Gastrocnemius medialis (tissue), 4 donors: ENCODE measurements at regions not wholly inside any gene's neighbourhood (a gene's known extent, or its start where the extent isn't known, plus 50 kb on each side); places are given as distances from the start of the nearest gene placed in this dataset.

Experiments
- ATAC-seq, 2 donors: fragments of 150-250 bp; one replicate each; pipeline ENCODE4 v1.9.1; 2016
- DNase-seq, 2 donors: peaks; one replicate each; pipeline ENCODE4 v3.0.0-alpha.2; 2019
- H3K27ac ChIP-seq, 4 donors: fragments of 200-600 bp; sonication (generic); 1 replicate in 1 of 4; 2 replicates in 3 of 4; pipeline ENCODE4 v1.5.1; 2016 to 2018; ENCODE audit warnings: mild to moderate bottlenecking in 2 of 4, moderate library complexity in 1 of 4
- H3K27me3 ChIP-seq, 3 donors: fragments of 200-600 bp; sonication (generic) in 2 of 3; 1 replicate in 1 of 3; 2 replicates in 2 of 3; pipeline versions ENCODE4 v1.5.1 to v1.6.0; 2016 to 2019; ENCODE audit warnings: mild to moderate bottlenecking in 1 of 3, moderate library complexity in 1 of 3
- H3K36me3 ChIP-seq, 2 donors: fragments of 200-600 bp; sonication (generic) in 1 of 2; one replicate each; pipeline ENCODE4 v1.5.1; 2017 to 2018
- H3K4me1 ChIP-seq, 2 donors: fragments of 200-600 bp; sonication (generic) in 1 of 2; one replicate each; pipeline ENCODE4 v1.5.1; 2016 to 2017; ENCODE audit warnings: mild to moderate bottlenecking in 2 of 2
- H3K4me3 ChIP-seq, 4 donors: fragments of 200-600 bp; sonication (generic) in 3 of 4; 1 replicate in 1 of 4; 2 replicates in 3 of 4; pipeline ENCODE4 v1.5.1; 2016 to 2019; ENCODE audit warnings: mild to moderate bottlenecking in 2 of 4
- H3K9me3 ChIP-seq, 3 donors: fragments of 200-600 bp; sonication (generic) in 2 of 3; 1 replicate in 1 of 3; 2 replicates in 2 of 3; pipeline ENCODE4 v1.5.1; 2016 to 2019
- POLR2A ChIP-seq, 2 donors: fragments of 450-650 bp; IDR thresholded peaks; one replicate each; pipeline ENCODE4 v1.6.1; 2017; ENCODE audit warnings: antibody characterized with exemption in 2 of 2, mild to moderate bottlenecking in 2 of 2, moderate library complexity in 2 of 2
- in situ Hi-C, 4 donors: fragments of 200-750 bp; cut with MboI; loops; one replicate each; pipeline versions ENCODE4 v1.15.0 to v1.8.0; 2017; ENCODE audit warnings: low sequenced_read_pairs in 4 of 4
- intact Hi-C: fragments of 100-400 bp; cut with DNase I; formaldehyde crosslinking; loops from one replicate; pipeline ENCODE4 v1.15.1; 2023; ENCODE audit warnings: low total_unique reads
- TF ChIP-seq, protein P1 (sequence below), 5 experiments: fragments of 450-650 bp in 3 of 5; fragments of 200-600 bp in 2 of 5; sonication (generic) in 2 of 5; IDR thresholded peaks in 4 of 5; conservative IDR thresholded peaks in 1 of 5; 1 replicate in 4 of 5; 2 replicates in 1 of 5; pipeline ENCODE4 v1.5.1; 2016 to 2019; ENCODE audit warnings: antibody characterized with exemption in 5 of 5, mild to moderate bottlenecking in 3 of 5, moderate library complexity in 3 of 5

DNA sequence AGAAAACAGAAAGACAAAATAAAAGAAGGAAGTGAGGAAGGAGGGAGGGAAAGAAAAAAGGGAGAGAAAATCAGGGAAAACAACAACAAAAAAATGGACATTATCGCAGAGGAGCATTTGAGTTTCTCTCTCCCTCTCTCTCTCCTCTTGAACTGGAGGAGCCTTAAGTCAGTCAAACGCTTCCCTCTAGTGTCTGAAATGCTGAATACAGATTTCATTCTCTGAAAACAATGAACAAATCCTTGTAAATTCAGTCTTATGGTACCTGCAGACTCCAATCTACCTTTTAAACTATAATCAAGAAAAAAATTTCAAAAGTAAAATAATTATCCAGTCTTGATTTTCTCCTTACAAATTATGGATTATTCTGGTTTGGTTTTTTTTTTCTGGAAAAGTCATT is 89.2 kb upstream of the PFKP start:
- intact Hi-C loops: no loop called here
- no peaks in the 10 kb centered on the region for H3K9me3 ChIP-seq

DNA sequence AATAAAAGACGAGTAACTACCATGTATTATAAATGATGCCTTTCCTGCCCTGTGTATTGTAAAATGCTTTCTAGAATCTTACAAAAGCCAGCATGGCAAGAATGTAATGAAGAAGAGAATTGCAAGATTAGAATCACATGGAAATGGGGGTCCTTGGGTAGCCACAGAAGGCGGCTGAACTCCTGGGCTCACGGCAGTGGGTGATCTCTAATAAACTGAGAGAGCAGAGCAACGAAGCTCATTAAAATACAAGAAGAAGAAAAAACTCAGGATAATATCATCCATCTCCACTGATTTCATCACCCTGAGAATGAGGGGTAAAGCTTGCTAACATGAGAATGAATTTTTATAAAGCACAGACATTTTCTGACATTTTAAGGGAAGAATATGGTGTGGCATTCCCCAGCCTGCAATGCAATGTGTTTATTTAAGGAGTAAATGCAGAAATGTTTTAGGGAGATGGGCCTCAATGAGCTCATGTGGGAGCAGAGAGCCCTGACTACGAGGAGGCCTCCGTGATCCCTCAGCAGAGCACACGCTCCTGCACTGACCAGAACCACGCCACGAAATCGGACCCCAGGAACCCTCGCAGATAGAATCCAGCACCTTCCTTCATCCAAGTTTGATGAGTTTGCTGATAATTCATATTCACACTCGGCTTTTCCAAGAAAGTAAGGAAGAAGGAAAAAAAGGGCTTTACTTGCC is 92.7 kb upstream of the PFKP start:
- no peaks in the 10 kb centered on the region for H3K9me3 ChIP-seq
- in situ Hi-C loops: no loop called here
- no peak overlapping the region for H3K27ac ChIP-seq
- H3K4me3 ChIP-seq: no peak overlapping the region
- TF ChIP-seq, protein P1, sequence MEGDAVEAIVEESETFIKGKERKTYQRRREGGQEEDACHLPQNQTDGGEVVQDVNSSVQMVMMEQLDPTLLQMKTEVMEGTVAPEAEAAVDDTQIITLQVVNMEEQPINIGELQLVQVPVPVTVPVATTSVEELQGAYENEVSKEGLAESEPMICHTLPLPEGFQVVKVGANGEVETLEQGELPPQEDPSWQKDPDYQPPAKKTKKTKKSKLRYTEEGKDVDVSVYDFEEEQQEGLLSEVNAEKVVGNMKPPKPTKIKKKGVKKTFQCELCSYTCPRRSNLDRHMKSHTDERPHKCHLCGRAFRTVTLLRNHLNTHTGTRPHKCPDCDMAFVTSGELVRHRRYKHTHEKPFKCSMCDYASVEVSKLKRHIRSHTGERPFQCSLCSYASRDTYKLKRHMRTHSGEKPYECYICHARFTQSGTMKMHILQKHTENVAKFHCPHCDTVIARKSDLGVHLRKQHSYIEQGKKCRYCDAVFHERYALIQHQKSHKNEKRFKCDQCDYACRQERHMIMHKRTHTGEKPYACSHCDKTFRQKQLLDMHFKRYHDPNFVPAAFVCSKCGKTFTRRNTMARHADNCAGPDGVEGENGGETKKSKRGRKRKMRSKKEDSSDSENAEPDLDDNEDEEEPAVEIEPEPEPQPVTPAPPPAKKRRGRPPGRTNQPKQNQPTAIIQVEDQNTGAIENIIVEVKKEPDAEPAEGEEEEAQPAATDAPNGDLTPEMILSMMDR (IDR thresholded peaks at IDR 0.05 in 4 of 5, conservative IDR thresholded peaks at IDR 0.05 in 1 of 5): no peak
- no peak for TF ChIP-seq POLR2A (IDR thresholded peaks at IDR 0.05)
- intact Hi-C loops: no loop called here
- no peaks in the 10 kb centered on the region for H3K27me3 ChIP-seq
- DNase-seq (no peak), ATAC-seq (no peak)
- no peaks in the 10 kb centered on the region for H3K4me1 ChIP-seq
- no peaks in the 10 kb centered on the region for H3K36me3 ChIP-seq

More for the DNA sequence above, 89.2 kb upstream of the PFKP start:
- no peak for TF ChIP-seq POLR2A (IDR thresholded peaks at IDR 0.05)
- TF ChIP-seq, protein P1 (IDR thresholded peaks at IDR 0.05 in 4 of 5, conservative IDR thresholded peaks at IDR 0.05 in 1 of 5): no peak
- H3K4me3 ChIP-seq: no peak overlapping the region
- no peaks in the 10 kb centered on the region for H3K27me3 ChIP-seq
- no peaks in the 10 kb centered on the region for H3K4me1 ChIP-seq
- in situ Hi-C loops: no loop called here
- ATAC-seq: no peak
- H3K36me3 ChIP-seq: no peaks in the 10 kb centered on the region
- H3K27ac ChIP-seq: no peak overlapping the region
- DNase-seq: no peak

DNA sequence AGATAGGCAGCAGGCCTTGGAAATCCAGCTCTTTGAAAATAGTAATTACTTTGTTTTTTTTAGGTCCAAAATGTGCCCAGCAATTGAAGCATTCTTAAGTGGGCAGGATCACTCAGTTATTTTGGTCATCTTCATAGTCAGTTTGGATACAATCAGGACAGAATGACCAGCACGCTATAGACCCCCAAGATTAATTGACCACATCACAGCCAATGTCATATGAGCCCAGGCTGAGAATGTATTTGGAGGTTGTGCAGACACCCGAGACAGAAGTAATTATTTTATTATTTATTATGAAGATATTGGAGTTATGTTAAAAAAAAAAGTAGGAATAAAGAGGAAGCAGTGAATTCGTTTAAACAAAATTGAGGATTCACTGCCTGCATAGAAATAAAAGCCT is 93.3 kb upstream of the PFKP start:
- intact Hi-C loops: no loop called here

DNA sequence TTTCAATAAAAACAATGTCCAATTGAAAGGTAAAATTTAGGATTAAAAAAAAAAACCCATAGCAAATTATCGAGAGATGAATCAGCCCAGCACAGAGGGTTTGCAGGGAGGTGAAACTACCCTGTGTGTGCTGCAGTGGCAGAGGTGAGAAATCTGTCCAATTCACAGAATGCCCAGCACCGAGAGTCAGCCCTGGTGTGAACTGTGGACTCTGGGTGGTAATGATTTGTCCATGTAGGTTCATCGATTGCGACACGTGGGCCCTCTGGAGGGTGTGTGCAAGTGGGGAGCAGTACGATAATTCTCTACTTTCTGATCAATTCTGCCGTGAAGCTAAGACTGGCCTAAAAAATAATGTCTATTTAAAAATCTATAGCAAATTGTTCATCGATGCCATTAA is 94.5 kb upstream of the PFKP start:
- DNase-seq (no peak), ATAC-seq (no peak)
- Histone ChIP-seq H3K36me3 (no peaks in the 10 kb centered on the region), H3K4me1 (no peaks in the 10 kb centered on the region), H3K4me3 (no peak overlapping the region), H3K27me3 (peaks cover 0 to 5% (median 0%) of the 10 kb centered on the region in 3 donors), H3K9me3 (no peaks in the 10 kb centered on the region), H3K27ac (no peak overlapping the region)
- intact Hi-C loops: no loop called here
- no peak for TF ChIP-seq POLR2A (IDR thresholded peaks at IDR 0.05)
- TF ChIP-seq, protein P1 (IDR thresholded peaks at IDR 0.05 in 4 of 5, conservative IDR thresholded peaks at IDR 0.05 in 1 of 5): no peak
- in situ Hi-C loops: no loop called here

More for the DNA sequence above, 93.3 kb upstream of the PFKP start:
- Histone ChIP-seq H3K4me1 (no peaks in the 10 kb centered on the region), H3K4me3 (no peak overlapping the region), H3K27ac (no peak overlapping the region), H3K9me3 (no peaks in the 10 kb centered on the region), H3K36me3 (no peaks in the 10 kb centered on the region), H3K27me3 (peaks cover 0 to 2% (median 0%) of the 10 kb centered on the region in 3 donors)
- DNase-seq: no peak
- no peak for TF ChIP-seq POLR2A (IDR thresholded peaks at IDR 0.05)
- TF ChIP-seq, protein P1 (IDR thresholded peaks at IDR 0.05 in 4 of 5, conservative IDR thresholded peaks at IDR 0.05 in 1 of 5): no peak
- no peak for ATAC-seq
- in situ Hi-C loops: no loop called here

DNA sequence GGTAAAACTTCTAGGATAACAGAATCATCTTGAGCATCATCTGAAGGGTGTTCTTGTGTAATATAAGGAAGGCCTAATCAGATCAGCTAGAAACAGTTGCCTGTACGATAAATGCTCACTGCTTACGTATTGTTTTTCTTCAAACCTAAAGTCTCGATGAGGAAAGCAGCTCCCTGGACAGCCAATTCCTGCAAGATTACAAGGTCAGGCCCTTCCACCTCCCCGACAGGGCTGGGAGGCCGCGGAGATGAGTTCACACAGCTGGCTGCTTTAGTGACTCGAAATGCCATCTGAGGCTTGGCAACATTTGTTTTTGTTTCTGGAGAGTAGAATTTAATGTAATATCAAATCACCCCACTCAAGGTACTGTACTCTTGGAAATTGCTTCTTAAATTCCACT is 95.1 kb upstream of the PFKP start:
- H3K9me3 ChIP-seq: no peaks in the 10 kb centered on the region
- no peaks in the 10 kb centered on the region for H3K4me1 ChIP-seq
- DNase-seq: no peak
- ATAC-seq: no peak
- no peak overlapping the region for H3K4me3 ChIP-seq
- H3K27ac ChIP-seq: no peak overlapping the region
- no peak for TF ChIP-seq POLR2A (IDR thresholded peaks at IDR 0.05)
- TF ChIP-seq, protein P1 (IDR thresholded peaks at IDR 0.05 in 4 of 5, conservative IDR thresholded peaks at IDR 0.05 in 1 of 5): no peak
- intact Hi-C loops (no loop called here), in situ Hi-C loops (no loop called here)
- H3K36me3 ChIP-seq: no peaks in the 10 kb centered on the region
- peaks cover 0 to 5% (median 0%) of the 10 kb centered on the region in 3 donors for H3K27me3 ChIP-seq
